Calu3 (cell line): ENCODE measurements at regions not wholly inside any gene's neighbourhood (a gene's known extent, or its start where the extent isn't known, plus 50 kb on each side); places are given as distances from the start of the nearest gene placed in this dataset.

Experiments used
- BruUV-seq: library from RNA; stranded (reverse); fragments of 400-500 nt; replicated peaks from 2 replicates; lab custom pipeline; 2021; lab: Mats Ljungman, UMichigan
- CTCF ChIA-PET: fragments of 300-600 bp; sonication (Branson Sonifier 250); formaldehyde crosslinking; loops from one replicate; lab custom pipeline; 2022; ENCODE audit warnings: antibody characterized with exemption; lab: Charles Lee
- DNase-seq: peaks from one replicate; pipeline ENCODE4 v3.0.0; 2022
- H3K27ac Mint-ChIP-seq: one replicate; pipeline ENCODE4 v1.8.0; 2022; ENCODE audit warnings: mixed read lengths; ENCODE audit not compliant: unreplicated experiment
- H3K27me3 Mint-ChIP-seq: one replicate; pipeline ENCODE4 v1.8.0; 2022; ENCODE audit warnings: mixed read lengths; ENCODE audit not compliant: unreplicated experiment
- H3K36me3 Mint-ChIP-seq: one replicate; pipeline ENCODE4 v1.8.0; 2022; ENCODE audit warnings: mild to moderate bottlenecking, moderate library complexity, mixed read lengths; ENCODE audit not compliant: insufficient read depth, unreplicated experiment
- H3K4me1 Mint-ChIP-seq: one replicate; pipeline ENCODE4 v1.8.0; 2022; ENCODE audit warnings: mild to moderate bottlenecking, low read depth, mixed read lengths; ENCODE audit not compliant: unreplicated experiment
- H3K4me3 Mint-ChIP-seq: one replicate; pipeline ENCODE4 v1.8.0; 2022; ENCODE audit warnings: mild to moderate bottlenecking, low read depth, moderate library complexity, mixed read lengths; ENCODE audit not compliant: unreplicated experiment
- H3K9me3 Mint-ChIP-seq: one replicate; pipeline ENCODE4 v1.8.0; 2022; ENCODE audit warnings: low read depth, mixed read lengths; ENCODE audit not compliant: unreplicated experiment
- intact Hi-C: fragments of 100-400 bp; cut with micrococcal nuclease; formaldehyde crosslinking; loops from one replicate; pipeline ENCODE4 v1.10.0; 2022; ENCODE audit not compliant: unreplicated experiment
- TF ChIP-seq, protein P1 (sequence below): fragments of 200-600 bp; IDR thresholded peaks from one replicate; pipeline ENCODE4 v1.8.0; 2022; ENCODE audit warnings: antibody characterized with exemption; ENCODE audit not compliant: unreplicated experiment

DNA sequence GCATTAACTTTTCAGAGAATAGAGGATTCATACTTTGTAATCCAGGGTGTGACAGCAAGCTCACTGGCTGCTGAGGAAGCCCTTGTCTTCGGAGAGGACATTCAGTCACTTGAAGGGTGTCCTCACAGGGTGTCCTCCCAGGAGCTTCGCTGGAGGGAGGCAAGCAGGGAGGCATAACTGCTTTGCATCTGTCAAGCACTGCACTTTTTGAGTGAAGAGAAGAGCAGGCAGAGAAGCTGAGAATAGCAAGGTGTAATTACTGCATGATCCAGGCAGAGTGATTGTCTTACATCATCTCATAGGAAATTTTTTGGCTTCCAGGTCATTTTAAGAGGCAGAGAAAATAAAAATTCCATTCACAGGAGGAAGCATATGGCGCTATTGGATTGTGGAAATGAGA, 232.5 kb upstream of the ZP4 start:
- no TSS peak for BruUV-seq

DNA sequence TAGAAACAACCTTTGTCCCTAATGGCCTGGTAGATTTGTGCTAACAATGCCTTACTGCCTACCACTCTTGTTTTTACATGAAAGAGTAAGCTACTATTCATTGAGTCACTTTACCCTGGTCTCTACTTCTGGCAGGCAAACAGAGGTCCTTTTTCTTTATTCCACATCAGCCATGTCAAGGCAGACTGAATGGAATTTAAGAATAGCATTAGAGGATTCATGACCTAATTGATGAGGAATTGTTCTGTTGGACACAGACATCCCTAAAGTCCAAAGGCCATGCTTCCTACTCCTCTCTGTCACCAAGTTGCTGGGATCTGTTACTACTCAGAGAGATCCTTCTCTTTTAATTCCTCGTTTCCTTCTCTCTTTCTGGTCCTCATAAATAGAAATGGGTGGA, 229.1 kb upstream of the ZP4 start:
- Mint-ChIP-seq H3K36me3 (no peaks in the 10 kb centered on the region), H3K4me1 (no peaks in the 10 kb centered on the region), H3K27ac (no peak overlapping the region), H3K9me3 (peaks cover 5% of the 10 kb centered on the region), H3K4me3 (no peak overlapping the region), H3K27me3 (no peaks in the 10 kb centered on the region)
- TF ChIP-seq, protein P1, sequence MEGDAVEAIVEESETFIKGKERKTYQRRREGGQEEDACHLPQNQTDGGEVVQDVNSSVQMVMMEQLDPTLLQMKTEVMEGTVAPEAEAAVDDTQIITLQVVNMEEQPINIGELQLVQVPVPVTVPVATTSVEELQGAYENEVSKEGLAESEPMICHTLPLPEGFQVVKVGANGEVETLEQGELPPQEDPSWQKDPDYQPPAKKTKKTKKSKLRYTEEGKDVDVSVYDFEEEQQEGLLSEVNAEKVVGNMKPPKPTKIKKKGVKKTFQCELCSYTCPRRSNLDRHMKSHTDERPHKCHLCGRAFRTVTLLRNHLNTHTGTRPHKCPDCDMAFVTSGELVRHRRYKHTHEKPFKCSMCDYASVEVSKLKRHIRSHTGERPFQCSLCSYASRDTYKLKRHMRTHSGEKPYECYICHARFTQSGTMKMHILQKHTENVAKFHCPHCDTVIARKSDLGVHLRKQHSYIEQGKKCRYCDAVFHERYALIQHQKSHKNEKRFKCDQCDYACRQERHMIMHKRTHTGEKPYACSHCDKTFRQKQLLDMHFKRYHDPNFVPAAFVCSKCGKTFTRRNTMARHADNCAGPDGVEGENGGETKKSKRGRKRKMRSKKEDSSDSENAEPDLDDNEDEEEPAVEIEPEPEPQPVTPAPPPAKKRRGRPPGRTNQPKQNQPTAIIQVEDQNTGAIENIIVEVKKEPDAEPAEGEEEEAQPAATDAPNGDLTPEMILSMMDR: no peak
- no peak for DNase-seq
- BruUV-seq: no TSS peak
- CTCF ChIA-PET: no interaction called here
- intact Hi-C loops: no loop called here

More for the DNA sequence above, 232.5 kb upstream of the ZP4 start:
- intact Hi-C loops: no loop called here
- TF ChIP-seq, protein P1: no peak
- H3K4me1 Mint-ChIP-seq: no peaks in the 10 kb centered on the region
- CTCF ChIA-PET: no interaction called here
- H3K27me3 Mint-ChIP-seq: no peaks in the 10 kb centered on the region
- H3K4me3 Mint-ChIP-seq: no peak overlapping the region
- H3K36me3 Mint-ChIP-seq: no peaks in the 10 kb centered on the region
- DNase-seq: no peak
- H3K9me3 Mint-ChIP-seq: peaks cover 3% of the 10 kb centered on the region
- H3K27ac Mint-ChIP-seq: no peak overlapping the region

DNA sequence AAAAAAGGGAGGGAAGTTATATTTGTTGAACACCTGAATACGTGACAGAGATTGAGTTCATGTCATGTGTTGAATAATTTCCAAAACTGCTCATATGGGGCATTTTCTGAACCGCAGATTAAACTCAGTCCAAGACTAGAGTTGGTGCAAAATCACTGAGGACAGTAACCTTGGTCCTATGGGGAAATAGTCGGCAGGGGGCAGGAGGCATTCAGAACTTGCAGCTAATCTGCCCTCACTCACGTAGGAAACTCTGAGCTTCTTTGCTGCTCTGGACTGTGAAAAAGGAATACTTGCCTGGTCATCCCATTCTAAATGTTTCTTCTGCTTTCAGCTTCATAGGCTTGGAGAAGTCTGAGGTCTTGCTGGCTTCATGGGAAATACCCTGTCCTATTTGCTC, 228.3 kb upstream of the ZP4 start:
- Mint-ChIP-seq H3K36me3 (no peaks in the 10 kb centered on the region), H3K9me3 (peaks cover 5% of the 10 kb centered on the region), H3K27me3 (no peaks in the 10 kb centered on the region), H3K4me3 (no peak overlapping the region), H3K27ac (no peak overlapping the region), H3K4me1 (no peaks in the 10 kb centered on the region)
- CTCF ChIA-PET: interaction anchor here (0.6 kb wide), 1 partner anchor 132 kb away, joined by 4 read pairs; no protein-coding TSS in a partner anchor
- TF ChIP-seq, protein P1: no peak
- intact Hi-C loops: no loop called here
- no TSS peak for BruUV-seq
- no peak for DNase-seq

DNA sequence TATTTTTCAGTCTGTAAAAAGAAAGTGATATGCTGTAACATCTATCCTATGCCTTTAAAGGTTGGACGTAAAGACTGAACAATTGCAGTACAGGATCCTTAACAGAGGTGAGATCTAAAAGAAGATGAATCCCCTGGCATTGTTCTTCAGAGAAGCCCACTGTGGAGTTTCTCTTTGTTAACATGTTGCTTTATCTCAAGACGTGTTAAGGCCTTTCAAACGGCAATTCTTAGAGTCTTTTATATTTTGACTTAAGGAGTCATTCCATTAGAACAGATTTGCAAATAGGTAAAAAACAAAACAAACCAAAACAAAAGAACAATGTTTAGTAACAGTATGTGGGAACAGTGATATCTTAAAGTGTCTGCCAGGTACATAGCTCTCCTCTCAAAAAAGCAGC, 225.1 kb upstream of the ZP4 start:
- no peak for DNase-seq
- no peaks in the 10 kb centered on the region for H3K36me3 Mint-ChIP-seq
- no peaks in the 10 kb centered on the region for H3K4me1 Mint-ChIP-seq
- H3K27me3 Mint-ChIP-seq: no peaks in the 10 kb centered on the region
- H3K9me3 Mint-ChIP-seq: peaks cover 2% of the 10 kb centered on the region
- BruUV-seq: no TSS peak
- CTCF ChIA-PET: no interaction called here
- intact Hi-C loops: no loop called here
- no peak overlapping the region for H3K27ac Mint-ChIP-seq
- H3K4me3 Mint-ChIP-seq: no peak overlapping the region
- TF ChIP-seq, protein P1: no peak
